AG09319 (cell line): ENCODE measurements at regions not wholly inside any gene's neighbourhood (a gene's known extent, or its start where the extent isn't known, plus 50 kb on each side); places are given as distances from the start of the nearest gene placed in this dataset.

ENCODE experiments used
- DNase-seq: peaks from one replicate; pipeline ENCODE4 v3.0.0-alpha.2; 2010; ENCODE audit warnings: low read depth; ENCODE audit errors: extremely low read depth
- TF ChIP-seq, protein P1 (sequence below): IDR thresholded peaks from 2 replicates; pipeline ENCODE4 v1.5.1; 2011; ENCODE audit warnings: low read depth, mild to moderate bottlenecking, inconsistent platforms, low read length, moderate library complexity

DNA sequence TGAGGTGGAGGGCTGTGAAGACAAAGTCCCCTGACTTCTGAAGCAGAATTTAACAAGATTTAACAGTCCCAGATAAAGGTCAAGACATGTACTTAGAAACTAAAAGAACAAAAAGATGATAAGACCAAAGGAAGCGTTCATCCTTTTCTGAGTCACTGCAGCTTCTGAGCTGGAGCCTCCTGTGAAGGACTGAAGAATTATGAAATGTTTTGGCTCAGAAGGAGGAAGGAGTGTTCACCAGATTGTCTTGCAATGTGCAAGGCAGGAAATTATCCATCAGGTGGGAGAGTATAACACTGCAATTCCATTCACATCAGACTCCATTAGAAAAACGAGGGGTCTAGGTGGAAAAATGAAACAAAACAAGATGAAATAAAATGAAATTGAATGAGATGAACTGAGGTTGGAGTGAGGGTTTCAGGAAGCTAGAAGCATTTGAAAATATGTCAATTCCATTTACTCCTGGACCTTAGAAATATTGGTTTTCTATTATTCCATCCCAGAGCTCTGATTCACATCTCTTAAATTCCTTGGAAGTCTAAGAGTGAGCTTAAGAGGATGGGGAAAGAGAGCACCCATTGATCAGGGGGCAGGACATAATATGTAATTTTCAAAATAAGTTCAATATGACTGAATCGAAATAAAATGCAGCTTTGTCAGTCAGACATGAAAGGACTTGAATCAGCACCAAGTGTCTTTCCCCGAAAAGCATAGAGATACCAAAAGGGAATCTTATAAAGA is 186.1 kb upstream of the LNX1 start:
- TF ChIP-seq, protein P1, sequence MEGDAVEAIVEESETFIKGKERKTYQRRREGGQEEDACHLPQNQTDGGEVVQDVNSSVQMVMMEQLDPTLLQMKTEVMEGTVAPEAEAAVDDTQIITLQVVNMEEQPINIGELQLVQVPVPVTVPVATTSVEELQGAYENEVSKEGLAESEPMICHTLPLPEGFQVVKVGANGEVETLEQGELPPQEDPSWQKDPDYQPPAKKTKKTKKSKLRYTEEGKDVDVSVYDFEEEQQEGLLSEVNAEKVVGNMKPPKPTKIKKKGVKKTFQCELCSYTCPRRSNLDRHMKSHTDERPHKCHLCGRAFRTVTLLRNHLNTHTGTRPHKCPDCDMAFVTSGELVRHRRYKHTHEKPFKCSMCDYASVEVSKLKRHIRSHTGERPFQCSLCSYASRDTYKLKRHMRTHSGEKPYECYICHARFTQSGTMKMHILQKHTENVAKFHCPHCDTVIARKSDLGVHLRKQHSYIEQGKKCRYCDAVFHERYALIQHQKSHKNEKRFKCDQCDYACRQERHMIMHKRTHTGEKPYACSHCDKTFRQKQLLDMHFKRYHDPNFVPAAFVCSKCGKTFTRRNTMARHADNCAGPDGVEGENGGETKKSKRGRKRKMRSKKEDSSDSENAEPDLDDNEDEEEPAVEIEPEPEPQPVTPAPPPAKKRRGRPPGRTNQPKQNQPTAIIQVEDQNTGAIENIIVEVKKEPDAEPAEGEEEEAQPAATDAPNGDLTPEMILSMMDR: no peak
- peak; percentile 46 for DNase-seq

DNA sequence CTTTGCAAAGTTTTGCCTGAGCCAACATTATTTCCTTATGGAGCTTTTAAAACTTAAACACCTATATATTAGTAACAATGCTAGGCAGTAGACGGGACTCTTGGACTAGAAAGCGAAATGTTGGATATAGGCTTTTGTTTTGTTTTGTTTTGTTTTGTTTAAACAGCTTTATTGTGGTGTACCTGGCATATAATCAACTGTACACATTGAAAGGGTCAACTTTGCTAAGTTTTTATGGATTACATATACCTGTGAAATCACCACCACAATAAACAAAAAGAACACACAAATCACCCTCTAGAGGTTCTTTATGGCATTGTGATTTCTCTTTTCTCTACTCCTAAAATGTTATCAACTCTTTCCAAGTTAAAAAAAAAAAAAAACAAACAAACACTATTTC is 184.9 kb upstream of the LNX1 start:
- no peak for DNase-seq
- TF ChIP-seq, protein P1: no peak

DNA sequence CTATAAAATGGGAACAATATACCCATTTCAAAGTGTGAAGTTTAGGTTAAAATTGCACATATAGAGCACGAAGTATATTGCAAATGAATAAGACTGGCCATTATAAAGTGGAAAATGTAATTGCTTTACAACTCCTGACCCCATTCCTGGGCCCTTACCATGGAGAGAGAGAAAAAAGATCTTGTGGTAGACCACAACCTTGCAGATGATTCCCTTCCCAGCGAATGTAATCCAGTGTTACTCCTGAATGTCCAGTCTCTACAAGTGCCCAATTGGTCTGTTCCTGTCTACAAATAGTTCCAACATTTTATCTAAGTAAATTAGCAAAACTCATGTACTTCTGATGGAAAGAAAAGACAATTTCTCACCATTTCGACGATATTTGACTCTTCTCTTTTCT is 184.1 kb upstream of the LNX1 start:
- TF ChIP-seq, protein P1: no peak
- DNase-seq: no peak

DNA sequence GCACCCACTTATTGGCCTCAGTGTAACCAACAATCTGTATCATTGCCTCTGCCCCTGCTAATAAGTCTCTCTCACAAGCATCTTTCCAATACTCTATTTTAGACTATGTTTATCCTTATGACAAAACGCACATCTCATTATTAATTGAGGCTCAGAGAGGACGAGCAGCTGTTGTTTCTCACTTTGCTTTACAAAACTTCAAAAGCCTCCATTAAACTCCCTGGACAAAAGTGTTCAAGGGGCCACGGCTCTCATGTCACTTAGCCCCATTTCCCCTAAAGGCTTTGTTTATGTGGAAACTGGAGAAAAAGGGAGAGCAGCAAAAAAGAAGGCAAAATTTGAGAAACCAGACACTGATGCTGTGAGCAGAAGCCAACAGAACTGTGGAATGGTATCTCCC is 180.0 kb upstream of the LNX1 start:
- TF ChIP-seq, protein P1: no peak

DNA sequence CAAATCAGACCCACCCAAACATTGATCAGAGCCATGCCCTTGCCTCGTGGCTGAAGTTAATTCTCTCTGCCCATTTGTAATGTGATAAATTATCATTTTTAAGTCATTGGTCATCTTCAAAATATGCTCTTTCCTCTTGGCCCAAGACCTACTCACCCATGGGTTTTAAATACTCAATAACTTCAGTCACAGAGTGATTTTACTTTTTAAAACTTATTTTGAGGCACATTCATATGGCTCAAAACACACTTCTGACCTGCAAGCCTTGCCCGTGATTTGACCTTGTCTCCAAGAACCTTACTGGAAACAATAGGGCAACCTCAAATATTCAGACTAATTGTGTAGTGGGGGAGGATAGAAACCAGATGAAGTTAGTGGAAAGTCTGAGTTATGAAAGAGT is 176.2 kb upstream of the LNX1 start:
- TF ChIP-seq, protein P1: no peak
- DNase-seq: peak; percentile 84

More for the DNA sequence above, 180.0 kb upstream of the LNX1 start:
- no peak for DNase-seq

DNA sequence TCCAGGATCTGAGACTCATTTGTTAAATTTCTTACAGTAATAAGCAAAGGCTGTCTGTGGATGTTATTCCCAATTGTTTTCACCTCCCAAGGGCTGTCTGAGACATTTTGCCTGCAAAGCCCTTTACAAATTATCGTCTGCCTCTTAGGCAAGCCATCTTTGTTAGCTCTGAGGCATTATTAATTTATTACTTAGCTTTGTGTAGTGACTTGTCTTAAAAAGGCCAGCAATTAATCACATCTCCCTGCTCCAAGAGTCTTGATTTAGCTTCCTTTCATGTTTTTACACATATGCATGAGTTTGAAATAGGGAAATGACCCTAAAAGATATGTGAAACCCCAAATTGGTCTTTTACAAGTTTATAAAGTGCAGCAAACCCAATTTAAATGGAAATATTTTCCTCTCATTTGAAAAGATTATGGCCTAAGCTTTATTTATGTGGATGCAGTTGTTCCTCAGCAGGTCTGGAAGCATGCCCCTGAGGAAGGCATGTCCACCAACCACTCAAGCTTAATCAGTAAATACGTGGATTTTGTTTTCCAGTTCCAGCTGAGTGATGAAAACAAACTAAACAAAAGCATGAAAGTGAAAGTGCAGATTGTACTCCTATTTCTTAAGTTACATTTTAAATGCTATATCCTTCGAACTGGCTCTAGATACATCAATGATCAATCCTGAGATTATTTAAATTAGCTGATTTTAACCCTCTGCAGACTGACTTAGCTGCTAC is 173.6 kb upstream of the LNX1 start:
- no peak for DNase-seq
- TF ChIP-seq, protein P1: no peak

DNA sequence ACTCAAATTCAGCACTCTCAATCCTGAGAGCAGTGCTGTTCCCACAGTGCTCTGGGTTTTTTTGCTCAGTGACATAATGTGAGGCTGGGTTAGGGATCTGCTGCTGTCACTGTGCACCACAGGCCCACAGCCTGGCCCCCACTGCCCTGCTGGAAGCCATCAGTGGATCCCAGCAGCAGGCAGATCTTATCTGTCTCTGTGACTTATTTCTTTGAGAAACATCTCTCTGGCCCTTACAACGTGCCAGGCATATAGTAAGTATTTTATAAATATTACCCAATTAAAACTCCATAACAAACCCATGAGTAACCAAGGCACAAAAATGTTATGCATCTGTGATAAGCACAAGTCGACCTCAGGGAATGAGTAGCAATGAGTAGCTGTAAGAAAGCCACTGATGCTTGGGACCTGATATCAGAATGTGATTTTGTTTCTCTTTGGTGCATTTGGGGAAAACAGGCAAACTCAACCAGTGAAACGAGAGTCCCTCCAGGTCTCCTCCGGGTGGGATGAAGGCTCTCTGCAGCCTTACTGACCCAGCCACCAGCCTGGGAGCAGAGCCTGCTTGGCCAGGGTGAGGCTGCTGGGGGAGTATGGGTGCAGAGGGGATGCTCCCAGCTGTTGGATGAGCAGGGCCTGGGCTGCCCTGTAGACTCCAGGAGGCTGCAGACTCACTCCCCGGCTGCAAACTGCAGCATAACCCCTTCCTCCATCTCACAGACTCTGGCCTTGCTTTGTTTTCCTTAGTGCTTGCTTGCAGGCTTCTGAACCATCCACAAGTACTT is 172.7 kb upstream of the LNX1 start:
- DNase-seq: peak; percentile 49
- TF ChIP-seq, protein P1: no peak
